CD4-positive, alpha-beta T cell treated with Interleukin-6 at 100 ng/mL for 8 hours (primary cell): ENCODE measurements at regions not wholly inside any gene's neighbourhood (a gene's known extent, or its start where the extent isn't known, plus 50 kb on each side); places are given as distances from the start of the nearest gene placed in this dataset.
A peak's percentile ranks its signal among the peaks of the same experiment; 100 is the strongest.
"Not testable (repeated sequence)": the region's sequence is repeated elsewhere in the genome, so short reads cannot be mapped to it uniquely, and the experiment has no call there.

Experiments used
- DNase-seq: peaks from one replicate; pipeline ENCODE4 v3.0.0-alpha.2; 2020; ENCODE audit warnings: mixed read lengths, low spot score

- no peak for DNase-seq
Measured at GRCh38 chr17:68780596-68780995, 174.6 kb downstream of the ABCA8 start.

DNA sequence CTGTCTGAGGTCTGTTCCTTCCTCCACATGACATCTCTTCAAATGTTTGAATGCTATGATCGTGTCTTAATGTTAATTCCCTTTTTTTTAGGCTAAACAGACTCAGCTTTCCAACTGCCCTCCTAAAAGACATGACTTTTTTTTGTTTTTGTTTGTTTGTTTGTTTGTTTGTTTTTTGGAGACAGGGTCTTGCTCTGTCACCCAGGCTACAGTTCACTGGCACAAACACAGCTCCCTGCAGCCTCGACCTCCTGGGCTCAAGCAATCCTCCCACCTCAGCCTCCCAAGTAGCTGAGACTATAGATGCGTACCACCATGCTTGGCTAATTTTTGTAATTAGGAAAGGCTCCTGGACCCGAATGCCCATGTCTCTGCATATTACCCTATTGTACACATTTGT lies 176.5 kb downstream of the ABCA8 start:
- DNase-seq, result no peak

- DNase-seq, result no peak
Measured at GRCh38 chr17:68777856-68778694, 176.9 kb upstream of the FAM20A start.

DNA sequence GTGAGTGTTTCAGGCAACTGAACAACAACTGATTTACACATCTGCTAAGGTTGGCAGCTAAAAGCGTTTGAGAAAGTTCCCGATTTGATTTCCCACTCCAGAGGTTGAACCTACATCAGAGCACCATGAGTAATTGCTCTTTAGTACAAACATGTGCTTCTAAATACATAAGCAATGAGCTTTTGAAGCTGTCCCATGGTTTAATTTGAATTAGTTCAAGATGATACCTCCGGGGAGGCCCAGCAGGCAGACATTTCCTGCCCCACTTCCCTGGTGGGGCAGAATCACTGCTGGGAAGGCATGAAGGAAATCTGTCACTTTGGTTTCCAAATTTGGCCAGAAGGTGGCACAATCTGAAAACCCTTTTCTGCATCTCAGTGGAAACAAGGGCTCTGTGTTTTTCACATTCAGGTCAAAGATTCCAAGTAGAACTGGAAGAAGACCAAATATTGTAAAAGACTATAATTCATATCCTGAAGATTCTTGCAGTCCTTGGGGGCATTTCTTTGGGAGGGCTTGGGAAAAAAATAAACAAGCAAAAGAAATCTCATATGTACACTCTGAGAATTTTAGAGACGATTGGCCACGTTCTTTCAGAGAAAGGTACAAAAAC lies 176.2 kb upstream of the FAM20A start:
- DNase-seq, result peak; percentile 6

- DNase-seq, result no peak
Measured at GRCh38 chr17:68776451-68776850, 175.3 kb upstream of the FAM20A start.

DNA sequence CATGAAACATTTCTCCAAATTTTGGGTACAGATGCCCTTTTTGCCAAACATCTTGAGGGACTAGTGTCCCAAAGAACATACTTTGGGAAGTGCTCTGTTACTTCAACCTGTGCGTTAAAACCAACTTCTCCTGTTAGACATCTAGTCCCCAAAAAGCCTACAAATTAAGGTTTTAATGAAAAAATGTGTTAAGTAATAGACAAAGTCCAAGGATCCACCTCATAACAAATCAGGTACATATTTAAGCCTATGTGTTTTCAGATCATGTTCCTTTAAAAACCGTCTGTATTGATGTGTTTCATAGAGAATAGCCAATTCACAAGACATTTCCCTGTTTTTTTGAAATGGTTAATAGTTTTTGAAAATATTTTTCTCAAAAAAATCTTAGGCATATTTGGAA lies 174.8 kb upstream of the FAM20A start:
- DNase-seq, result no peak

- DNase-seq, result no peak
Measured at GRCh38 chr17:68775318-68775717, 174.2 kb upstream of the FAM20A start.

DNA sequence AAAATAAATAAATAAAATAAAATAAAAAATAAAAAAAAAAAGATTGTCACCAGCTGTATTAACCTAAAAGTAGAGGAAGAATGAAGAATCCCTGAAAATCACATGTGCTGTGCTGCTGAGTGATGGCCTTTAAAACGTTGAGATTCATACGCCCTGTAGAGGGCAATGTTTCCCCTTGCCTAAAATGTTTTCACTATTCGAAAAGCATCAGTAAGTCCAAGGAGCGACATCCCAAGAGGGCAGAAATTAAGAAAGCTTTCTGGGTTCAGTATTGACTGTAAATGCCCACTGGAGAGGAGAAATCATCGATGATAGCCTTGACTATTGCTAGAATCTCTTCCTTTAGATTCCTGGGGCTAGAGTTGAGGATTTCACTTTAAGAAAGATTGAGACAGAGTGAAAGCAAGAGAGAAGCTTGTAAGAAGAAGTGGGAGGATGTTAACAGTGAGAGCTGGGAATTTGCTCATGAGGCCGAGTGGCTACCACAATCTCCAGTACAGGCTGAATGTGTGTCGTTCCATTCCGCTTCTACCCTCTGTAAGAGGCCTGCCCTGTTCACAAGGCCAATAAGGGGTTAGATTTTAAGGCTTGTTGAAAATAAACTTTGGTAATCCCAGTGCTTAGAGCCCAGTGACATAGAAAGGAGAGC lies 170.8 kb upstream of the FAM20A start:
- no peak for DNase-seq

DNA sequence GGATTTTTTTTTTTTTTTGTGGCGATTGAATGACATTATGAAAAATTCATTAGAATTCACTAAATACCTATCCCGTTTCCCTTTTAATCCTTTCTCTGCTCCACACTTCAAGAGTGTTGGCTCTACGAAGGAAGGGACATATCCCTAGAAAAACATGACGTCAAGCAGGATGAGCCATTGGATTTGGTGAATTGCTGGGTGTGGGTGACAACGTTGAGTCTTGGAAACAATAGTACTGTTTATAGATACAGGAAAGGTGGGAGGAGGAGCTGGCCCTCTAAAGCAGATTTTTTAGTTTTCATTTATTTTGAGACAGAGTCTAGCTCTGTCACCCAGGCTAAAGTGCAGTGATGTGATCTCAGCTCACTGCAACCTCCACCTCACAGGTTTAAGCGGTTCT lies 167.6 kb upstream of the FAM20A start:
- DNase-seq, result no peak

DNA sequence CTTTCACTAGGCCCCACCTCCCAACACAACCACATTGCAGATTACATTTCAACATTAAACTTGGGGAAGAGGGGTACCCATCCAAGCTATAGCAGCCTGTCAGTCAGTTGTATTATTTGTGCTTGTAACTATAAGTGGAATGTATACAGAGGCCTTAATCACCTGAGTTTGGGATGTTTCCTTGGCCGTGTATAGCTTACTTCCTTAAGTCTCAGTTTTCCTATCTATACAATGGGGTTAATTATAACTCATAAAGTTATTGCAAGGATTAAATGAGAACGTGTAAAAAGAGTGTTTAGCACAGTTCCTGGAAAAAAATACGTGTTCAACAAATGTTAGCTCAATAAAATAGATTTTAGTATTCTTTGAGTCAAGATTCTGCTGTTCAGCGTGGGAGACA lies 165.5 kb upstream of the FAM20A start:
- DNase-seq, result no peak

- DNase-seq, result no peak
Measured at GRCh38 chr17:68763562-68763961, 162.4 kb upstream of the FAM20A start.

- no peak for DNase-seq
Measured at GRCh38 chr17:68762911-68763310, 161.7 kb upstream of the FAM20A start.

DNA sequence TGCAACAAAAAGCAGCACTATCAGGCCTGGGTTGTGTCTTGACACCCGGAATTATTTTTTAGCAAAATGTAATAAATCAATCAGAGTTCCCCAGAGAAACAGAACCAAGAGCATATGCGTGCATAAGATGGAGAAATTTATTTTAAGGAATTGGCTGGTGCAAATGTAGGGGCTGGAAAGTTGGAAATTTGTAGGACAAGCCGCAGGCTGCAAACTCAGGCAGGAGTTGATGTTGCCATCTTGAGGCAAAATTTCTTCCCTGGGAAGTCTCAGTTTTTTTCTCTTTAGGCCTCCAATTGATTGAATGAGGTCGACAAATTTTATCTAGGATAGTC lies 158.9 kb upstream of the FAM20A start:
- DNase-seq, result no peak

DNA sequence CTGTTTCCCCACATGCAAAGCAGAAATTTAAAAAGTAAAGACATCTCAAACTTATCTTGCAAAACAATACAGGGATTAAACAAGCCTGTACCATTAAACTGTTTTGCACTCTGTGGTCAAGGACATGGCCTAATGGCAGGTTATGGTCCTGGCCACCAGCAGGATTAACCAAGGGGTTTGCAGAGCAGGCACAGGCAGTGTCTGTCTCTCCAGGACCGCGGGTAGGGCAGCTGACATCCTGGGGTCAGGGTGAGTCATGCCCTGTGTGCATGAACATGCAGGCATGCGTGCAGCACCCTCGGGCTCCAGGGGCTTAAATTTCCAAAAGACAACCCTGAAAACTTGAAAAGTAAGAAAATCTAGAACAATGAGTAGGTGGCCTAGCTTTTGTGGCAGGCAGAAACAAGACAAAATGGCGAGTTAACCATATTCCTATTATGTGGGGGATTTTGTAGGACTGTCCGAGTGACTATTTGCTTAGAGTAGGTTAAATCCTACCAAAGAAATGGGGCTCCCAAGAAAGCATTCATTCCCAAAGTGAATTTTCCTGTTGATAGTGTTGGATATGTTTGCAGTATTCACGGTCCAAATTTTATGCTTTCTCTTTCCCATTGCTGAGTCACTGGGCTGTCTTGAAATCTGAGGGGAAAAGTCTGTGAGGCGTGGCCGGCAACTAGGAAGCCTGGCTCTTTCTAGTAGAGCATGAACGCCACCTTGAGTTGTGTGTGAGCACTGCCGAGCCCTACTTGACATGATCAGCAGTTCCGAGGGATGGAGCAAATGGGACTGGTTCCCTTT lies 158.4 kb upstream of the FAM20A start:
- peak; percentile 5 for DNase-seq

- no peak for DNase-seq
Measured at GRCh38 chr17:68759002-68759342, 157.8 kb upstream of the FAM20A start.

GRCh38 chr17:68757866-68758757 lies 156.9 kb upstream of the FAM20A start:
- DNase-seq, result not testable (repeated sequence)

DNA sequence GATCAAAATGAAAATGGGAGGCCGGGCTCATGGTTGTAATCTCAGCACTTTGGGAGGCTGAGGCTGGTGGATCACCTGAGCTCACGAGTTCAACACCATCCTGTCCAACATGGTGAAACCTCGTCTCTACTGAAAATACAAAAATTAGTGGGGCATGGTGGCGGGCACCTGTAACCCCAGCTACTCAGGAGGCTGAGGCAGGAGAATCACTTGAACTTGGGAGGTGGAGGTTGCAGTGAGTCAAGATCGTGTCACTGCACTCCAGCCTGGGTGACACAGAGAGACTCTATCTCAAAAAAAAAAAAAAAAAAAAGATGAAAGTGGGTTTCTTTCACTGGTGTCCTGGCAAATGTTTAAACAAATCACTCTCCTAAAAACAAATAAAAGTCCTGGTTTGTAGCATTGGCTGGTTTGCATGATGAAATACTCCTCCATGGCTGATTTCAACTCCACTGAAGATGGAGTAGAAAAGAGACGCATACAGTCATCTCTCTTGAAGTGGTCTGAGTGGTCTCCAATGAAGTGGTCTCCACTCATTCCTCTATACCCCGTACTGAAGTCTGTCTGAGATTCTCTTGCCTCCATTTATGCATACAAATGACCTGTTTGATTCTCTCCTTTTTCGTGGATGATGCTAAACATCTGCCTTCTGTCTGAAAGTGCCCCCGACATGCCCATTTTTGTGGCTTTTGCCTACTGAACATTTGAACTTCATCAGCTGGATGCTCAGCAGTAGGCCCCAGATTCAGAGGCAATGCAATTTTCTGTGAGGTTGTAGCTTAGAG lies 153.0 kb upstream of the FAM20A start:
- no peak for DNase-seq

DNA sequence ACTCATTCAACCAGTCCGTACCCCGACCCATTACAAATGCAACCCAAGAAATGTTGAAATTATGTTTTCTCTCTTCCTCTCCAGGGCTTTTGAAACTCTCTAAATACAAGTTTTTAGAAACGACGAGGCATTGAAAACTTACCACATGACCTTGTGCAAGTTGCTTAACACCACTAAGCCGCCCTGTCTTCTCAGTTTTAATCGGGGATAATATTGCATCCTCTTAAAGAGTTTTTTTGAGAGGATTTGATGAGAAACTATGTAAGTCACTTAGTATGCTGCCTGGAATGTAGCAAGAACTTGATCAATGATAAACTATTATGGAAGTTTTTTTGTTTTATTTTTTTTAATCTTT lies 149.0 kb upstream of the FAM20A start:
- no peak for DNase-seq

- no peak for DNase-seq
Measured at GRCh38 chr17:68749349-68750207, 148.4 kb upstream of the FAM20A start.

DNA sequence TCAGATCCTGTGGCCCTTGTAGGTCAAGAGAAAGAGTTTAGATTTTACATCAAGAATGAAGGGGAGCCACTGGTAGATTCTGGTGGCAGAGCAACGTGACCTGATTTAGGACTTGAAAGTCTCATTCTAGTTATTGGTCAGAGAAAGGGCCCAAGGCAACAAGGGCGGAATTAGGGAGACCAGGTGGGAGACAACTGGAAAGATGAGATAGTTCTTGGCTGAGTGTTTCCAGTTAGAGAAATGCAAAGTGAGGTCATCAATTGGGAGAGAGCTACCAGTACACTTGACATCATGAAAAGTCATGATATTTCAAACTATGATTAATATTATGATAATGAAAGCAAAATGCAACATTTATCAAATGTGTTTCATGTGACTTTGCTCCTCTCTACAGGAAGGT lies 147.2 kb upstream of the FAM20A start:
- no peak for DNase-seq
